ENCODE measurements at regions not wholly inside any gene's neighbourhood (a gene's known extent, or its start where the extent isn't known, plus 50 kb on each side); places are given as distances from the start of the nearest gene placed in this dataset.

DNA sequence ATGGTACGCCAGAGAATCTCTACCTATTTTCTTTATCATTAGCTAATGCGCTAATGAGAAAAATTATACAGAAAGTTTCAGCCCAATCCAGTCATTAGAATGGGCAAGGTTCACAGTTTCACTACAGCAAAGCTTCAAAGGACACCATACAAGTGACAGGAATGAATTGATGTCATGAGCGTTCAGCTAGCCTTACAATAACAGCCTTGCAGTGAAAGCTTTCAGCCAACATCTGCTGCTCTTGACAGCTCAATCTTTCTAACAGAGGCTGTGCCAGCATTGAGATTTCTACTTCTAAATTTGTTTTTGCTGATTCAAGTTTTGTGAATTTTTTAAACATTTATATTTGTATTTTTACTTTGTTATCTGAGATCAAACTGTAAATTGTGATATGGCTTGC is 302.4 kb upstream of the FAM174A start:
- TF ChIP-seq FOXJ3 (CRISPR knock-in tag; IDR thresholded peaks at IDR 0.05; ENCODE audit: borderline replicate concordance) (no peak), CTCF (IDR thresholded peaks at IDR 0.05) (no peak), PRDM15 (CRISPR knock-in tag; IDR thresholded peaks at IDR 0.05) (no peak), KAT7 (CRISPR knock-in tag; IDR thresholded peaks at IDR 0.05; ENCODE audit: borderline replicate concordance) (no peak), NFYB (CRISPR knock-in tag; conservative IDR thresholded peaks at IDR 0.05; ENCODE audit: low read depth) (no peak), NFE2L1 (CRISPR knock-in tag; IDR thresholded peaks at IDR 0.05) (no peak), ZNF138 (CRISPR knock-in tag; conservative IDR thresholded peaks at IDR 0.05) (no peak), JAZF1 (CRISPR knock-in tag; IDR thresholded peaks at IDR 0.05) (no peak), TEAD4 (CRISPR knock-in tag; IDR thresholded peaks at IDR 0.05) (no peak), MAX (CRISPR knock-in tag; IDR thresholded peaks at IDR 0.05) (no peak), GTF2I (CRISPR knock-in tag; conservative IDR thresholded peaks at IDR 0.05) (no peak)
- TF ChIP-seq, protein P1, sequence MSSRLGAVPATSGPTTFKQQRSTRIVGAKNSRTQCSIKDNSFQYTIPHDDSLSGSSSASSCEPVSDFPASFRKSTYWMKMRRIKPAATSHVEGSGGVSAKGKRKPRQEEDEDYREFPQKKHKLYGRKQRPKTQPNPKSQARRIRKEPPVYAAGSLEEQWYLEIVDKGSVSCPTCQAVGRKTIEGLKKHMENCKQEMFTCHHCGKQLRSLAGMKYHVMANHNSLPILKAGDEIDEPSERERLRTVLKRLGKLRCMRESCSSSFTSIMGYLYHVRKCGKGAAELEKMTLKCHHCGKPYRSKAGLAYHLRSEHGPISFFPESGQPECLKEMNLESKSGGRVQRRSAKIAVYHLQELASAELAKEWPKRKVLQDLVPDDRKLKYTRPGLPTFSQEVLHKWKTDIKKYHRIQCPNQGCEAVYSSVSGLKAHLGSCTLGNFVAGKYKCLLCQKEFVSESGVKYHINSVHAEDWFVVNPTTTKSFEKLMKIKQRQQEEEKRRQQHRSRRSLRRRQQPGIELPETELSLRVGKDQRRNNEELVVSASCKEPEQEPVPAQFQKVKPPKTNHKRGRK (CRISPR knock-in tag; IDR thresholded peaks at IDR 0.05; ENCODE audit: borderline replicate concordance), result no peak

Data from WTC11 (cell line).